Mesenchymal stem cell (in vitro differentiated cells and primary cell): ENCODE measurements at regions not wholly inside any gene's neighbourhood (a gene's known extent, or its start where the extent isn't known, plus 50 kb on each side); places are given as distances from the start of the nearest gene placed in this dataset.

Experiments
- DNase-seq: peaks from one replicate; pipeline ENCODE4 v3.0.0-alpha.2; 2013
- H2AFZ ChIP-seq: one replicate; pipeline ENCODE4 v1.6.1; 2013; ENCODE audit warnings: low read depth, mild to moderate bottlenecking, control low read depth, inconsistent platforms, low read length, moderate library complexity
- H2AK5ac ChIP-seq: 2 replicates; pipeline ENCODE4 v1.6.1; 2013; ENCODE audit warnings: low read length, moderate library complexity, mild to moderate bottlenecking, inconsistent platforms; ENCODE audit not compliant: severe bottlenecking
- H2BK120ac ChIP-seq: one replicate; pipeline ENCODE4 v1.6.1; 2013; ENCODE audit warnings: low read depth, mild to moderate bottlenecking, inconsistent platforms, low read length, moderate library complexity
- H2BK12ac ChIP-seq, 2 experiments: one replicate each; pipeline ENCODE4 v1.6.1; 2013; ENCODE audit warnings: inconsistent platforms in 2 of 2, low read length in 2 of 2, mild to moderate bottlenecking in 2 of 2, moderate library complexity in 2 of 2, control low read depth in 1 of 2
- H2BK15ac ChIP-seq: one replicate; pipeline ENCODE4 v1.6.1; 2013; ENCODE audit warnings: mild to moderate bottlenecking, low read depth, inconsistent platforms; ENCODE audit not compliant: poor library complexity, severe bottlenecking
- H2BK5ac ChIP-seq: 2 replicates; pipeline ENCODE4 v1.6.1; 2013; ENCODE audit warnings: low read depth, mild to moderate bottlenecking, low read length, control low read depth, inconsistent platforms; ENCODE audit not compliant: poor library complexity, severe bottlenecking
- H3K14ac ChIP-seq, 2 experiments: one replicate each; pipeline ENCODE4 v1.6.1; 2013; ENCODE audit warnings: inconsistent platforms in 2 of 2, low read length in 2 of 2, control low read depth in 1 of 2, mild to moderate bottlenecking in 1 of 2, moderate library complexity in 1 of 2
- H3K18ac ChIP-seq, 2 experiments: one replicate each; pipeline ENCODE4 v1.6.1; 2013; ENCODE audit warnings: inconsistent platforms in 2 of 2, low read length in 2 of 2, control low read depth in 1 of 2, low read depth in 1 of 2, mild to moderate bottlenecking in 1 of 2
- H3K23ac ChIP-seq, 2 experiments: one replicate each; pipeline ENCODE4 v1.6.1; 2013; ENCODE audit warnings: inconsistent platforms in 2 of 2, low read length in 2 of 2, mild to moderate bottlenecking in 2 of 2, moderate library complexity in 2 of 2, control low read depth in 1 of 2
- H3K27ac ChIP-seq: 2 replicates; pipeline ENCODE4 v1.5.1; 2013; ENCODE audit warnings: mild to moderate bottlenecking, moderate library complexity, low read length, control low read depth, inconsistent platforms; ENCODE audit not compliant: poor library complexity, severe bottlenecking
- H3K27me3 ChIP-seq, 2 experiments: 2 replicates each; pipeline versions ENCODE4 v1.6.1 to v1.7.0; 2013; ENCODE audit warnings: low read length in 2 of 2, mild to moderate bottlenecking in 2 of 2, moderate library complexity in 2 of 2, control low read depth in 1 of 2, inconsistent platforms in 1 of 2; ENCODE audit not compliant: control insufficient read depth in 1 of 2, insufficient read depth in 1 of 2
- H3K36me3 ChIP-seq, 2 experiments: 2 replicates each; pipeline versions ENCODE4 v1.6.1 to v1.7.0; 2013; ENCODE audit warnings: low read length in 2 of 2, control low read depth in 1 of 2, inconsistent platforms in 1 of 2, low read depth in 1 of 2, mild to moderate bottlenecking in 1 of 2; ENCODE audit not compliant: insufficient read depth in 2 of 2, control insufficient read depth in 1 of 2
- H3K4ac ChIP-seq, 2 experiments: one replicate each; pipeline ENCODE4 v1.6.1; 2013; ENCODE audit warnings: inconsistent platforms in 2 of 2, low read length in 2 of 2, mild to moderate bottlenecking in 2 of 2, moderate library complexity in 2 of 2, control low read depth in 1 of 2, low read depth in 1 of 2
- H3K4me1 ChIP-seq: 2 replicates; pipeline ENCODE4 v1.6.1; 2013; ENCODE audit warnings: low read depth, low read length, control low read depth; ENCODE audit not compliant: control insufficient read depth, insufficient read depth
- H3K4me2 ChIP-seq: 2 replicates; pipeline ENCODE4 v1.6.1; 2013; ENCODE audit warnings: low read length, mild to moderate bottlenecking, inconsistent platforms; ENCODE audit not compliant: poor library complexity, severe bottlenecking
- H3K4me3 ChIP-seq, 2 experiments: 2 replicates each; pipeline versions ENCODE4 v1.5.1 to v1.7.0; 2013; ENCODE audit warnings: low read length in 2 of 2, mild to moderate bottlenecking in 2 of 2, control low read depth in 1 of 2, low read depth in 1 of 2; ENCODE audit not compliant: insufficient read depth in 1 of 2
- H3K79me1 ChIP-seq: replicated peaks from 2 replicates; pipeline ENCODE4 v1.6.1; 2013; ENCODE audit warnings: mild to moderate bottlenecking, control low read depth, low read length, inconsistent platforms; ENCODE audit not compliant: poor library complexity, severe bottlenecking
- H3K9ac ChIP-seq: 2 replicates; pipeline ENCODE4 v1.7.0; 2013; ENCODE audit warnings: mild to moderate bottlenecking, low read length, moderate library complexity
- H3K9me3 ChIP-seq: 2 replicates; pipeline ENCODE4 v1.7.0; 2013; ENCODE audit warnings: mild to moderate bottlenecking, low read length; ENCODE audit not compliant: control insufficient read depth
- H4K8ac ChIP-seq: one replicate; pipeline ENCODE4 v1.6.1; 2013; ENCODE audit warnings: inconsistent platforms, mild to moderate bottlenecking, low read length, moderate library complexity
- H4K91ac ChIP-seq: one replicate; pipeline ENCODE4 v1.6.1; 2013; ENCODE audit warnings: mild to moderate bottlenecking, low read length, inconsistent platforms
- WGBS: methylation state at CpG from one replicate; pipeline ENCODE4 v1.1.7; 2013; ENCODE audit warnings: mixed read lengths; 5-methylcytosine and 5-hydroxymethylcytosine counted together

GRCh38 chr6:151721146-151721545, 86.3 kb upstream of the ESR1 start:
- no peak overlapping the region for H3K14ac ChIP-seq
- no peaks in the 10 kb centered on the region for H3K36me3 ChIP-seq
- H2BK5ac ChIP-seq = no peak overlapping the region
- no peak overlapping the region for H3K23ac ChIP-seq
- no peak overlapping the region for H2BK15ac ChIP-seq
- no peak for DNase-seq
- H3K4me3 ChIP-seq = no peak overlapping the region
- H3K27me3 ChIP-seq = no peaks in the 10 kb centered on the region
- H4K91ac ChIP-seq = no peak overlapping the region
- no peak overlapping the region for H3K4ac ChIP-seq
- no peak overlapping the region for H3K27ac ChIP-seq
- no peak overlapping the region for H2AFZ ChIP-seq
- no peaks in the 10 kb centered on the region for H3K4me1 ChIP-seq
- 82% methylated on average over 3 of the region's 3 CpGs for WGBS
- no peak overlapping the region for H3K4me2 ChIP-seq
- no peaks in the 10 kb centered on the region for H3K79me1 ChIP-seq
- no peak overlapping the region for H2BK12ac ChIP-seq
- no peak overlapping the region for H2AK5ac ChIP-seq
- H4K8ac ChIP-seq = no peak overlapping the region
- no peak overlapping the region for H3K9ac ChIP-seq
- H3K18ac ChIP-seq = no peak overlapping the region
- H2BK120ac ChIP-seq = no peak overlapping the region
- no peaks in the 10 kb centered on the region for H3K9me3 ChIP-seq

GRCh38 chr6:151721671-151722070, 85.8 kb upstream of the ESR1 start:
- no peak overlapping the region for H3K4ac ChIP-seq
- H2AK5ac ChIP-seq = no peak overlapping the region
- no peaks in the 10 kb centered on the region for H3K27me3 ChIP-seq
- no peak overlapping the region for H2BK120ac ChIP-seq
- no peak overlapping the region for H3K9ac ChIP-seq
- no peaks in the 10 kb centered on the region for H3K79me1 ChIP-seq
- H2AFZ ChIP-seq = no peak overlapping the region
- H3K27ac ChIP-seq = no peak overlapping the region
- H3K4me3 ChIP-seq = no peak overlapping the region
- no peak overlapping the region for H2BK15ac ChIP-seq
- H4K8ac ChIP-seq = no peak overlapping the region
- no peak overlapping the region for H3K4me2 ChIP-seq
- no peak for DNase-seq
- H3K9me3 ChIP-seq = no peaks in the 10 kb centered on the region
- WGBS = 100% methylated on average over 1 of the region's 1 CpG
- no peak overlapping the region for H2BK12ac ChIP-seq
- H3K36me3 ChIP-seq = no peaks in the 10 kb centered on the region
- no peak overlapping the region for H4K91ac ChIP-seq
- no peak overlapping the region for H3K18ac ChIP-seq
- H3K23ac ChIP-seq = no peak overlapping the region
- no peaks in the 10 kb centered on the region for H3K4me1 ChIP-seq
- H2BK5ac ChIP-seq = no peak overlapping the region
- H3K14ac ChIP-seq = no peak overlapping the region

- WGBS = 80% methylated on average over 3 of the region's 4 CpGs
- Histone ChIP-seq H3K4ac (no peak overlapping the region), H4K91ac (no peak overlapping the region)
These were observed 85.1 kb upstream of the ESR1 start for GRCh38 chr6:151722342-151722741.

GRCh38 chr6:151723152-151723551, 84.3 kb upstream of the ESR1 start:
- no peaks in the 10 kb centered on the region for H3K4me1 ChIP-seq
- H3K4me2 ChIP-seq = no peak overlapping the region
- H3K9ac ChIP-seq = no peak overlapping the region
- H2BK12ac ChIP-seq = no peak overlapping the region
- H2BK5ac ChIP-seq = no peak overlapping the region
- H3K14ac ChIP-seq = no peak overlapping the region
- H2AK5ac ChIP-seq = no peak overlapping the region
- no peak overlapping the region for H3K4me3 ChIP-seq
- no peaks in the 10 kb centered on the region for H3K27me3 ChIP-seq
- H4K91ac ChIP-seq = no peak overlapping the region
- H3K79me1 ChIP-seq = no peaks in the 10 kb centered on the region
- no peaks in the 10 kb centered on the region for H3K36me3 ChIP-seq
- H4K8ac ChIP-seq = no peak overlapping the region
- H3K4ac ChIP-seq = no peak overlapping the region
- H2AFZ ChIP-seq = no peak overlapping the region
- no peak overlapping the region for H3K23ac ChIP-seq
- no peak overlapping the region for H2BK15ac ChIP-seq
- WGBS = no CpG with 5 or more reads among the region's 1 CpG
- no peak overlapping the region for H2BK120ac ChIP-seq
- H3K9me3 ChIP-seq = no peaks in the 10 kb centered on the region
- no peak overlapping the region for H3K27ac ChIP-seq
- H3K18ac ChIP-seq = no peak overlapping the region
- no peak for DNase-seq

More at GRCh38 chr6:151722342-151722741, 85.1 kb upstream of the ESR1 start:
- no peaks in the 10 kb centered on the region for H3K4me1 ChIP-seq
- no peak overlapping the region for H3K9ac ChIP-seq
- no peak overlapping the region for H2BK120ac ChIP-seq
- no peak overlapping the region for H2BK15ac ChIP-seq
- H2BK12ac ChIP-seq = no peak overlapping the region
- H3K4me3 ChIP-seq = no peak overlapping the region
- no peak overlapping the region for H2BK5ac ChIP-seq
- no peaks in the 10 kb centered on the region for H3K9me3 ChIP-seq
- H4K8ac ChIP-seq = no peak overlapping the region
- no peak for DNase-seq
- H2AFZ ChIP-seq = no peak overlapping the region
- no peak overlapping the region for H3K18ac ChIP-seq
- H3K27ac ChIP-seq = no peak overlapping the region
- no peak overlapping the region for H2AK5ac ChIP-seq
- no peak overlapping the region for H3K23ac ChIP-seq
- H3K4me2 ChIP-seq = no peak overlapping the region
- H3K14ac ChIP-seq = no peak overlapping the region
- no peaks in the 10 kb centered on the region for H3K27me3 ChIP-seq
- H3K79me1 ChIP-seq = no peaks in the 10 kb centered on the region
- H3K36me3 ChIP-seq = no peaks in the 10 kb centered on the region
